NOMO-1 (cell line): ENCODE measurements at regions not wholly inside any gene's neighbourhood (a gene's known extent, or its start where the extent isn't known, plus 50 kb on each side); places are given as distances from the start of the nearest gene placed in this dataset.
"Not testable (repeated sequence)": the region's sequence is repeated elsewhere in the genome, so short reads cannot be mapped to it uniquely, and the experiment has no call there.

Experiments
- DNase-seq, 2 experiments: peaks; one replicate each; lab custom pipeline; 2025; ENCODE audit not compliant: unreplicated experiment in 2 of 2; lab: John Stamatoyannopoulos, UW

GRCh38 chr9:104323967-104324694 lies 179.9 kb upstream of the OR13F1 start:
- DNase-seq = not testable (repeated sequence)

GRCh38 chr9:104326912-104327311 lies 177.2 kb upstream of the OR13F1 start:
- no peak for DNase-seq

GRCh38 chr9:104329245-104329644 lies 174.8 kb upstream of the OR13F1 start:
- no peak for DNase-seq

- DNase-seq = no peak
These were observed 173.2 kb upstream of the OR13F1 start for GRCh38 chr9:104330841-104331240.

GRCh38 chr9:104334549-104334948 lies 169.5 kb upstream of the OR13F1 start:
- no peak for DNase-seq

GRCh38 chr9:104339692-104340091 lies 164.4 kb upstream of the OR13F1 start:
- no peak for DNase-seq

- no peak for DNase-seq
These were observed 161.5 kb upstream of the OR13F1 start for GRCh38 chr9:104342552-104342951.

- no peak for DNase-seq
These were observed 159.0 kb upstream of the OR13F1 start for GRCh38 chr9:104345061-104345460.

GRCh38 chr9:104350541-104350940 lies 153.5 kb upstream of the OR13F1 start:
- no peak for DNase-seq

- DNase-seq = no peak
These were observed 152.3 kb upstream of the OR13F1 start for GRCh38 chr9:104351726-104352125.

GRCh38 chr9:104361207-104361606 lies 142.9 kb upstream of the OR13F1 start:
- no peak for DNase-seq

- no peak for DNase-seq
These were observed 141.1 kb upstream of the OR13F1 start for GRCh38 chr9:104362912-104363472.

- no peak for DNase-seq
These were observed 136.6 kb upstream of the OR13F1 start for GRCh38 chr9:104367507-104367906.

- not testable (repeated sequence) for DNase-seq
These were observed 135.7 kb upstream of the OR13F1 start for GRCh38 chr9:104368318-104368717.

GRCh38 chr9:104374711-104375110 lies 129.4 kb upstream of the OR13F1 start:
- DNase-seq = no peak

- no peak for DNase-seq
These were observed 118.0 kb upstream of the OR13F1 start for GRCh38 chr9:104386013-104386412.

- DNase-seq = peak in 1 of 2 experiments; percentile 37
These were observed 117.5 kb upstream of the OR13F1 start for GRCh38 chr9:104386425-104387069.

GRCh38 chr9:104388071-104388470 lies 116.0 kb upstream of the OR13F1 start:
- DNase-seq = no peak

GRCh38 chr9:104389341-104389740 lies 114.7 kb upstream of the OR13F1 start:
- DNase-seq = no peak

GRCh38 chr9:104394901-104395300 lies 109.2 kb upstream of the OR13F1 start:
- not testable (repeated sequence) for DNase-seq

- DNase-seq = no peak
These were observed 91.8 kb upstream of the OR13F1 start for GRCh38 chr9:104412238-104412637.

- DNase-seq = no peak
These were observed 87.6 kb upstream of the OR13F1 start for GRCh38 chr9:104416470-104416869.
